Renal cortical epithelial cell (primary cell): ENCODE measurements at regions not wholly inside any gene's neighbourhood (a gene's known extent, or its start where the extent isn't known, plus 50 kb on each side); places are given as distances from the start of the nearest gene placed in this dataset.

ENCODE experiments used
- DNase-seq: peaks from one replicate; pipeline ENCODE4 v3.0.0-alpha.2; 2011; ENCODE audit warnings: low read depth

- DNase-seq, result no peak
These were observed 75.8 kb downstream of the DAD1 start for GRCh38 chr14:22513066-22513812.

- DNase-seq, result no peak
These were observed 76.8 kb downstream of the DAD1 start for GRCh38 chr14:22512106-22512814.

- no peak for DNase-seq
These were observed 78.4 kb downstream of the DAD1 start for GRCh38 chr14:22510527-22511110.

- no peak for DNase-seq
These were observed 79.2 kb downstream of the DAD1 start for GRCh38 chr14:22509751-22510300.

GRCh38 chr14:22509036-22509709 lies 79.9 kb downstream of the DAD1 start:
- no peak for DNase-seq

GRCh38 chr14:22508662-22509035 lies 80.4 kb downstream of the DAD1 start:
- DNase-seq, result no peak

- DNase-seq, result no peak
These were observed 80.9 kb downstream of the DAD1 start for GRCh38 chr14:22508150-22508457.

GRCh38 chr14:22506778-22507351 lies 82.2 kb downstream of the DAD1 start:
- DNase-seq, result no peak

- no peak for DNase-seq
These were observed 82.7 kb downstream of the DAD1 start for GRCh38 chr14:22506378-22506710.

GRCh38 chr14:22505697-22506377 lies 83.2 kb downstream of the DAD1 start:
- no peak for DNase-seq

GRCh38 chr14:22505309-22505696 lies 83.7 kb downstream of the DAD1 start:
- DNase-seq, result no peak

GRCh38 chr14:22502551-22502950 lies 86.5 kb downstream of the DAD1 start:
- no peak for DNase-seq

GRCh38 chr14:22502007-22502406 lies 87.0 kb downstream of the DAD1 start:
- no peak for DNase-seq

GRCh38 chr14:22500954-22501726 lies 87.9 kb downstream of the DAD1 start:
- DNase-seq, result no peak

GRCh38 chr14:22500525-22500924 lies 88.5 kb downstream of the DAD1 start:
- no peak for DNase-seq

GRCh38 chr14:22497671-22498093 lies 91.3 kb downstream of the DAD1 start:
- DNase-seq, result peak; percentile 65

- no peak for DNase-seq
These were observed 91.9 kb downstream of the DAD1 start for GRCh38 chr14:22497144-22497423.

- DNase-seq, result no peak
These were observed 94.4 kb downstream of the DAD1 start for GRCh38 chr14:22494486-22495135.

GRCh38 chr14:22493753-22494152 lies 95.3 kb downstream of the DAD1 start:
- DNase-seq, result no peak
